Activated T-helper 1 cell treated with anti-CD3 and anti-CD28 coated beads, Interleukin-12 subunit alpha, Interleukin-12 subunit beta, Interleukin-2, Interleukin-4 antibody, amounts not matched to agents 30 ng/mL and 10 ng/mL and 1 ng/mL, durations not matched to agents 14 hours and 24 hours and 36 hours (primary cell): ENCODE measurements at regions not wholly inside any gene's neighbourhood (a gene's known extent, or its start where the extent isn't known, plus 50 kb on each side); places are given as distances from the start of the nearest gene placed in this dataset.
"Not testable (repeated sequence)": the region's sequence is repeated elsewhere in the genome, so short reads cannot be mapped to it uniquely, and the experiment has no call there.

Experiments
- DNase-seq: peaks from one replicate; pipeline ENCODE4 v3.0.0; 2021; ENCODE audit warnings: low spot score
- H3K27ac Mint-ChIP-seq: one replicate; pipeline ENCODE4 v1.8.0; 2021; ENCODE audit warnings: mild to moderate bottlenecking, mixed read lengths
- H3K27me3 Mint-ChIP-seq: one replicate; pipeline ENCODE4 v1.8.0; 2022; ENCODE audit warnings: mild to moderate bottlenecking, moderate library complexity, mixed read lengths; ENCODE audit not compliant: insufficient read depth
- H3K36me3 Mint-ChIP-seq: one replicate; pipeline ENCODE4 v1.8.0; 2021; ENCODE audit warnings: low read depth, mixed read lengths
- H3K4me1 Mint-ChIP-seq: one replicate; pipeline ENCODE4 v1.8.0; 2021; ENCODE audit warnings: low read depth, mixed read lengths
- H3K4me3 Mint-ChIP-seq: one replicate; pipeline ENCODE4 v1.8.0; 2021; ENCODE audit warnings: mild to moderate bottlenecking, moderate library complexity, mixed read lengths
- H3K9me3 Mint-ChIP-seq: one replicate; pipeline ENCODE4 v1.8.0; 2021; ENCODE audit warnings: mixed read lengths
- intact Hi-C: fragments of 100-400 bp; cut with micrococcal nuclease; formaldehyde crosslinking; loops from one replicate; pipeline ENCODE4 v1.15.1; 2024

DNA sequence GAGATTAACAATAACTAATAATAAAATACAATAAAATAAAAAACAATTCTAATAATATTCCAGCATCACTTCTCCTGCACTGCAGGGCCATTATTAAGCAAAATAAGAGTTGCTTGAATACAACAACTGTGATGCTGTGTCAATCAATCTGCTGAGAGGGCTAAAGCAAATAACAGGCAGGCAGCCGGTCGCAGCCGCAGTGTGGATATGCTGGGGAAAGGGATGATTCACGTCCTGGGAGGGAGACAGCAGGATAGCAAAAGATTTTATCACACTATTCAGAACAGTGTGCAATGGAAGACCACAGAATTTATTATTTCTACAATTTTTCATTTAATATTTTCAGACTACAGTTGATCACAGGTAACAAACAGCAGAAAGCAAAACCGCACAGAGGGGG is 76.5 kb upstream of the SMARCAD1 start:
- H3K9me3 Mint-ChIP-seq = no peaks in the 10 kb centered on the region
- DNase-seq = no peak
- no peaks in the 10 kb centered on the region for H3K27me3 Mint-ChIP-seq
- H3K27ac Mint-ChIP-seq = no peak overlapping the region
- no peaks in the 10 kb centered on the region for H3K36me3 Mint-ChIP-seq
- H3K4me1 Mint-ChIP-seq = no peaks in the 10 kb centered on the region
- intact Hi-C loops = no loop called here
- no peak overlapping the region for H3K4me3 Mint-ChIP-seq

DNA sequence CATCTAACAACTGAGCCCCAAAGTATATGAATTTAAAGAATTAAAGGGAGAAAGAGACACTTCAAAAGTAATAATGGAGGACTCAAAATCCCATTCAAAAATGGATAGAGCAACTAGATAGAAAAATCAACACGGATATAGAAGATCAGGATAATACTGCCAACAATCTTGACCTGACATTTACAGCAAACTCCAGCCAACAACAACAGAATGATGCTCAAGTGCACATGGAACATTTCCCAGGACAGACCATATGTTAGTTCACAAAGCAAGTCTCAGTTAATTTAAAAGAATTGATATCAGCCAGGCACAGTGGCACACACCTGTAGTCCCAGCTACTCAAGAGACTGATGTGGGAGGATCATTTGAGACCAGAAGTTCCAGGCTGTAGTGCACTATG is 72.0 kb upstream of the SMARCAD1 start:
- intact Hi-C loops = no loop called here
- no peaks in the 10 kb centered on the region for H3K36me3 Mint-ChIP-seq
- no peaks in the 10 kb centered on the region for H3K9me3 Mint-ChIP-seq
- no peaks in the 10 kb centered on the region for H3K4me1 Mint-ChIP-seq
- no peak overlapping the region for H3K4me3 Mint-ChIP-seq
- no peak overlapping the region for H3K27ac Mint-ChIP-seq
- no peaks in the 10 kb centered on the region for H3K27me3 Mint-ChIP-seq
- no peak for DNase-seq

DNA sequence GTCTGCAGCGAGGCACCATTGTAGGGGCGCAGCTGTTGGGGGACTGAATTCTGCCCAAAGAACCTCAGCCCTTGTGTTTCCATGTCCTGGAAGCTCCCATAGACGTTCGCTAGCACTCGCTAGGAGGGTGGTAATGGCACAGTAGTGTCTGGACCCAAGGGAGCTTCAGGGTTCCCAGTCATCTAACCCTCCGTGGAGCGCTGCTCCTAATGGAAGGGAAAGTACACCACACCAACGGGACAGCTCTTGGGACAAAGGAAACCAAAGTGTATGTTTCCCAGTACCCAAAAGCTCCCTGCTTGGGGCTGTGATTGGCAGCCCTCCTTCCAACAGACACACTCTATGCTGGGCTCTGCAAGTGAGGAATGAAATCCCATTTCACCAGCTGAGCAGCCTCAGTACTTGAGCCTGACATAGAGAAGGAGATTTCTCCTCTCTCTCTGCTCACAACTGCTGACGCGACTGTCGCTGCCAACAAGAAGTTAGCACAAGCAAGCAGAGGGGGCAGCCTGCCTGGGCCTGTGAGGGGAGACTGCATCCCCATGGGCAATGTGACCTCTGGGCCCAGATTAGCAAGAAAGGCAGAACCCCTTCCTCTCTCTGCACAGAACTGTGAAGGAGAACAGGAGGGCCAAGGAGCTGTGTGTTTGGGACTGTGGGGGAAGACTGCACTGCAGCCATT is 67.6 kb upstream of the SMARCAD1 start:
- Mint-ChIP-seq H3K27me3 (peaks cover 7% of the 10 kb centered on the region), H3K4me3 (no peak overlapping the region), H3K9me3 (no peaks in the 10 kb centered on the region), H3K4me1 (no peaks in the 10 kb centered on the region), H3K36me3 (no peaks in the 10 kb centered on the region), H3K27ac (no peak overlapping the region)
- intact Hi-C loops = no loop called here
- no peak for DNase-seq

DNA sequence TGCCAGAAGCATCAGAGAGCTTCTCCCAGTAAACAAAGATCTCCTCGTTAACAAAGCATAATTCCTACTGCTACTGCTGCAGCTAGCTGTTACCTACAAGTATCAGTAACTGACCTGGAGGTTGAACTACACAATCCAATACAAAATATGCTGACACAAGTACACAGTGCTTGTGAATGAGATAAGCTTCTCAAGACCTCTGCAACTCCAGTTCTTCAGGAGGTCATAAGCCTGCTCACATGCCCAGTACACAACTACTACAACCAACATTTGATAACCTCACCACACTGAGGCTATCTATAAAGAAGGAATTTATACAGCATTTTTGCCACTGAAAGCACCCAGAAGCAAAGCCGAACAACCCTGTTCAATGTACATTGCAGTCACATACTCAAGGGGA is 66.7 kb upstream of the SMARCAD1 start:
- intact Hi-C loops = no loop called here
- H3K27ac Mint-ChIP-seq = no peak overlapping the region
- H3K36me3 Mint-ChIP-seq = no peaks in the 10 kb centered on the region
- no peaks in the 10 kb centered on the region for H3K4me1 Mint-ChIP-seq
- H3K9me3 Mint-ChIP-seq = no peaks in the 10 kb centered on the region
- no peak for DNase-seq
- peaks cover 8% of the 10 kb centered on the region for H3K27me3 Mint-ChIP-seq
- no peak overlapping the region for H3K4me3 Mint-ChIP-seq

DNA sequence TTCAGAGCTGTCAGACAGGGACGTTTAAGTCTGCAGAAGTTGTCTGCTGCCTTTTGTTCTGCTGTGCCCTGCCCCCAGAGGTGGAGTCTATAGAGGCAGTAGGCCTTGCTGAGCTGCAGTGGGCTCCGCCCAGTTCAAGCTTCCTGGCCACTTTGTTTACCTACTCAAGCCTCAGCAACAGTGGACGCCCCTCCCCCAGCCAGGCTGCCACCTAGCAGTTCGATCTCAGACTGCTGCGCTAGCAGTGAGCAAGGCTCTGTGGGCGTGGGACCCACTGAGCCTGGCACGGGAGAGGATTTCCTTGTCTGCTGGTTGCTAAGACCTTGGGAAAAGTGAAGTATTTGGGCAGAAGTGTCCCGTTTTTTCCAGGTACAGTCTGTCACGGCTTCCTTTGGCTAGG is 59.6 kb upstream of the SMARCAD1 start:
- H3K27me3 Mint-ChIP-seq, DNase-seq, H3K4me1 Mint-ChIP-seq, H3K27ac Mint-ChIP-seq, H3K9me3 Mint-ChIP-seq, H3K4me3 Mint-ChIP-seq, H3K36me3 Mint-ChIP-seq, intact Hi-C loops: not testable (repeated sequence)

DNA sequence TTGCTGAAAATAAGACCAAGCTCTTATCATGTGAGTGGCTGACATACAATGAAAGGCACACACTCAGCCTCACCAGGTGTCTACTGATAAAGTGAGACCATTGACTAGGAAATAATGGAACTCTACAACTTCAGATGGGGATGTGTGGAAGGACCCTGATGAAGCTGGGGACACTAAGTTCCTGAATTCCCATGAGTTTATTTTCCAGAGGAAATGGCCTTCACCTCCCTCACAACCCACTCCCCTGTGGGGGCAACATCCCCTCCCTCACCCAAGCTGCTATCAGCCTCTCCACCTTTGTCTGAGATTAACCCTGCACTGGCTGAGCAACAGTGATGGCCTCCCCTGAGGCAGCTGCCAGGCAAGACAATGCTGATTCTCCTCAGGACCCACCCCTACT is 55.2 kb upstream of the SMARCAD1 start:
- DNase-seq = no peak
- Mint-ChIP-seq H3K36me3 (no peaks in the 10 kb centered on the region), H3K27ac (no peak overlapping the region), H3K4me1 (no peaks in the 10 kb centered on the region), H3K9me3 (no peaks in the 10 kb centered on the region), H3K27me3 (no peaks in the 10 kb centered on the region), H3K4me3 (no peak overlapping the region)
- intact Hi-C loops = no loop called here

DNA sequence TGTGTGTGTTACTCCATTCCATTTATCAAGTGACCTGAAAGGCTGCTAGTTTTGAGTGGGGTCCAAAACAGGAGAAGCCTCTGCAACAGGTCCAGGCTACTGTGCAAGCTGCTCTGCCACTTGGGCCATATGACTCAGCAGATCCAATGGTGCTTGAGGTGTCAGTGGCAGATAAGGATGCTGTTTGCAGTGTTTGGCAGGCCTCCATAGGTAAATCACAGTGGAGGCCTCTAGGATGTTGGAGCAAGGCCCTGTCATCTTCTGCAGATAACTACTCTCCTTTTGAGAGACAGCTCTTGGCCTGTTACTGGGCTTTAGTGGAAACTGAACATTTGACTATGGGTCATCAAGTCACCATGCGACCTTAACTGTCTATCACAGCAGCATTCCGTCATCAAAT is 52.3 kb upstream of the SMARCAD1 start:
- H3K27ac Mint-ChIP-seq = not testable (repeated sequence)

DNA sequence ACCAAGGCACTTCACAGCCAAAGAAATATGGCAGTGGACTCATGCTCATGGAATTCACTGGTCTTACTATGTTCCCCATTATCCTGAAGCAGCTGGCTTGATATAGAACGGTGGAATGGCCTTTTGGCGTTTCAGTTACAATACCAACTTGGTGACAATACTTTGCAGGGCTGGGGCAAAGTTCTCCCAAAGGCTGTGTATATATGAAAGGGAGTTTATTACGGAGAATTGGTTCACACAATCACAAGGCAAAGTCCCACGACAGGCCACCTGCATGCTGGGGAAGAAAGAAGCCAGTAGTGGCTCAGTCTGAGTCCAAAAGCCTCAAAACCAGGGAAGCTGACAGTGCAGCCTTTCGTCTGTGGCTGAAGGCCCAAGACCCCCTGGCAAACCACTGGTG is 50.8 kb upstream of the SMARCAD1 start:
- intact Hi-C loops = no loop called here
- Mint-ChIP-seq H3K4me3 (no peak overlapping the region), H3K27ac (no peak overlapping the region), H3K9me3 (no peaks in the 10 kb centered on the region), H3K4me1 (no peaks in the 10 kb centered on the region), H3K27me3 (no peaks in the 10 kb centered on the region), H3K36me3 (no peaks in the 10 kb centered on the region)
- DNase-seq = no peak

More for the DNA sequence above, 52.3 kb upstream of the SMARCAD1 start:
- H3K27me3 Mint-ChIP-seq, intact Hi-C loops, H3K4me1 Mint-ChIP-seq, H3K36me3 Mint-ChIP-seq, H3K4me3 Mint-ChIP-seq, H3K9me3 Mint-ChIP-seq, DNase-seq: not testable (repeated sequence)
